DMS153 treated with DMSO at 0.1 percent for 48 hours (cell line): ENCODE measurements at regions not wholly inside any gene's neighbourhood (a gene's known extent, or its start where the extent isn't known, plus 50 kb on each side); places are given as distances from the start of the nearest gene placed in this dataset.

ENCODE experiments used
- DNase-seq: peaks from one replicate; lab custom pipeline; 2025; ENCODE audit not compliant: unreplicated experiment; lab: John Stamatoyannopoulos, UW

DNA sequence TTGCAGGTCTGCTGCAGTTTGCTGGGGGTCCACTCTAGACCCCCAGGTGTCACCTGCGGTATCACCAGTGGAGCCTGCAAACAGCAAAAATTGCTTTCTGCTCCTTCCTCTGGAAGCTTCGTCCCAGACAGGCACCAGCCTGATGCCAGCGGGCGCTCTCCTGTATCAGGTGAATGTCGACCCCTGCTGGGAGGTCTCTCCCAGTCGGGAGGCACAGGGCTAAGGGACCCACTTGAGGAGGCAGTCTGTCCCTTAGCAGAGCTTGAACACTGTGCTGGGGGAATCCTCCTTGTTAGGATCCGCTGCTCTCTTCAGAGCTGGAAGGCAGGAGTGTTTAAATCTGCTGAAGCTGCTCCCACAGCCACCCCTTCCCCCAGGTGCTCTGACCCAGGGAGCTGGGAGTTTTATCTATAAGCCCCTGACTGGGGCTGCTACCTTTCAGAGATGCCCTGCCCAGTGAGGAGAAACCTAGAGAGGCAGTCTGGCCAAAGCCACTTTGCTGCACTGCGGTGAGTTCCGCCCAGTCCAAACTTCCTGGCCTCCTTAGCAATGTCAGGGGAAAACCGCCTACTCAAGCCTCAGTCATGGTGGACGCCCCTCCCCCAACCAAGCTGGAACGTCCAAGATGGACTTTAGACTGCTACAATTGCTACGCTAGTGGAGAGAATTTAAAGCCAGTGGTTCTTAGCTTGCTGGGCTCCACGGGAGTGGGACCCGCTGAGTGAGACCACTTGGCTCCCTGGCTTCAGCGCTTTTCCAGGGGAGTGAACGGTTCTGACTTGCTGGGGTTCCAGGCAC is 652.5 kb downstream of the KCNJ3 start:
- no peak for DNase-seq

DNA sequence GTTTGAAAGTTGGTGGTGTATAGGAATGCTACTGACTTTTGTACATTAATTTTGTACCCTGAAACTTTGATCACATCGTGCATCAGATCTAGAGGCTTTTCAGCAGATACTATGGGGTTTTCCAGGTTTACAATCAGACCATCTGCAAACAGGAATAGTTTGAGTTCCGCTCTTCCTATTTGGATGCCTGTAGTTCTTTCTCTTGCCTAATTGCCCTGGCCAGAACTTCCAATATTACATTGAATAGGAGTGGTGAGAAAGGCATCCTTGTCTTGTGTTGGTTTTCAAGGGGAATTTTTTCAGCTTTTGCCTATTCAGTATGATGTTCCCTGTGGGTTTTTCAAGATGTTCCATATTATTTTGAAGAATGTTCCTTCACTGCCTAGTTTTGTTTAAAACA is 633.5 kb downstream of the KCNJ3 start:
- DNase-seq, result no peak

DNA sequence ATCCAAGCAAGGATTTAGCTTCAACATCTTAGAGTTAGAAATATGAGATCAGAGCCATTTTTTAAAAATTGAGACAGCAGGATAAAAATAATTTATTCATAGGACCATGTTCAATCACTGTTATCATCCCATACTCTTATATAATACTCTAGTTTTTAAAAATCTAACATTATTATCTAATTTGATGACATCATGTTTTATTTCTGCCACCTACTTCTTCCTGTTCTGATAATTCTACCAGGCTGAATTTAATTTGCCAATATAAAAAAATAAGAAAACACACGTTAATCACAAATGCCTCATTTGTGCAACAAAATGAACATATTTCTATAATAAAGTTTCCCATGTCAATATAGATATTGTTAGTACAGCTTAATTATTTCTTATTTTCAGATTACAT is 621.7 kb downstream of the KCNJ3 start:
- DNase-seq, result no peak

DNA sequence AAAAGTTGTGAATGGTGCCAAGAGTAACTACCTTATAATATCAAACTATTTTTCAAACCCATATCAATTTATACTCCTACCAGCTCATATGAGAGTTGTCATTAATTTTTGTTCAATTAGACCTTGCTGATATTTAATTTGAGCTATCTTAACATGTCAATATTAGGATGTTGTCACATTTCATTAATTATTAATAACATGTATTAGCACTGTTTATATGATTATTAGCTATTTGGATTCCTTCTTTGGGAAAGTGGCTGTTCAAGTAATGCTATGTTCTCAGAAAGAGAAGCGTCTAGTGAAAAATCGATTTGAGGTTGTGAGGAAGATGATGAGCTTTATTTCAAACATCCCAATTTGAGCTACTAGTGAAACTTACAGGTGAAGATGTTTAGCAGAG is 620.2 kb downstream of the KCNJ3 start:
- no peak for DNase-seq

DNA sequence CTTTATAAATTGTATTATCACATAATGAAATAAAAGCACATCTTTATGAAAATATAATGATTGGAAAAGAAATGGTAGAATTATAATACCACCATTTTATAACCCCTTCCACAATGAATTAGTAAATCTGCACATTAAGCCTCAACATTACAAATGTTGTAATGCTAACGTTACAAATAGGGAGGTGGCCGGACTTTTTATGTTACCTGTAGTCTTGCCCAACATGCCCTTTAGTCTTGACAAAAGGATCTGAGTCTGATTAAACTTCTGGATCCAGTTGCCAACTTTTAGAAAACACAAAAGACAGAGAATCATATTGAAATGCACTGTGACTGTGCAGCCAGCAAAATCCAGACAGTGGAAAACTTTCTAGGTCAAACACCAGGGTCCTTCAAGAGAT is 617.3 kb downstream of the KCNJ3 start:
- no peak for DNase-seq

DNA sequence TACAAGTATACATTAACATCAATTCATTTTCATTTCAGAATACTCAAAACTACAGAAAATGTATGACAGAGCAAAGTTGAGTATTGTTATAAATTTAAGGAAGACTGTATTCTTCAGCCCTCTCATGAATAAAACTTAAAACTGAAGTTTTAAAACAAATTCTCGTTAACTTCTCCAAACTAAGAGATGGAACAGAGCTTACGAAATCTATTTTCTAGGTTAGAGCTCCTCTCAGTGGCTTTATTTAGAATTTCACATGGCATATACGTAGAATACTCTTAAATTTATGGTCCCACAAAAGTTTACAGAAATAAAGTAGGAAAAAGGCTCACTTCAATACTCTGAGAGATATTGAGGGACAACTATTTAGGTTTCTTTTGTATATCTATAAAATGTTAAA is 612.1 kb downstream of the KCNJ3 start:
- peak; percentile 19 for DNase-seq

DNA sequence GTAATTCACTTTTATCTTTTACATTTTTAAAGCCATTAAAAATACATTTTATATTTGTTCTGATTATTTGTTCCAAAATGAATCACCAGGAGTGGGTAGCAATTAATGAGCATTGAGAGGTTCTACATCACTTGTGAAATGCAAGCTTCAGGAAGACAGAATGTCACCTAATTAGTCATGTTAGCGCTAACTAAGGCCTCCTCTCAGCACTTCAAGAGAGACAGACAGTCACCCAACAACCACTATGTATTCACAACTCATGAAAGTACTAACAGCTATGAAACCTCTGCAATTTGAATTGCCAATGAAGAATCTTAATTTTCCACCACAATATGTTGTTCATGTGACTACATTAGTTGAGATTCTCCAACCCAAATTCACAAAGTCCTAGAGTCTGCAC is 611.0 kb downstream of the KCNJ3 start:
- no peak for DNase-seq

DNA sequence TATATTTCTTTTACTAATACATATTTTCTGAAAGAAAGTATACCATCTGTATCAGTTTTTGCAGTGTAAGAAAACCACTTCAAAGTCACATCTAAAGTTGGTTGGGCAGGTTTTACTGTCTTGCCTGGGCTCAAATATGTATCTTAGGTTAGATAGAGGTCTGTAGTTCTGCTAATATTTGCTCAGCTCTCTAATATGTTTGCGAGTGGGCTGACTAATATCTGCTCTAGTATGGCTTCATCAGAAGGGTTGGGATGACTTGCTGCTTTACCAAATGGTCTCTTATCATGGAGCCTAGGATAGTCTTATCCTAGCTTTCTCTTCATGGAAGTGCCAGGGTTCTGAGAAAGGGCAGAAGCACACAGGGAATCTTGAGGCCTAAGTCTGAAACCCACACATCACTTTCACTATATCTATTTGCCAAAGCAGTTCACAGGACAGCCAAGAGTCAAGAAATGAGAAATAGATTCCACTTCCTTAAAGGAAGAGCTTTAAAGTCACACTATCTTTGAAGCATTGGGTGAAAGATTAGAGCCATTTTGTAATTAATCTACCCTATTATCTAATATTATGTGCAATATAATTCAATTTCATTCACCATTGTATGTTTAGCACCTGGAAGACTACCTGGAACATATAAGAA is 610.0 kb downstream of the KCNJ3 start:
- DNase-seq, result no peak

DNA sequence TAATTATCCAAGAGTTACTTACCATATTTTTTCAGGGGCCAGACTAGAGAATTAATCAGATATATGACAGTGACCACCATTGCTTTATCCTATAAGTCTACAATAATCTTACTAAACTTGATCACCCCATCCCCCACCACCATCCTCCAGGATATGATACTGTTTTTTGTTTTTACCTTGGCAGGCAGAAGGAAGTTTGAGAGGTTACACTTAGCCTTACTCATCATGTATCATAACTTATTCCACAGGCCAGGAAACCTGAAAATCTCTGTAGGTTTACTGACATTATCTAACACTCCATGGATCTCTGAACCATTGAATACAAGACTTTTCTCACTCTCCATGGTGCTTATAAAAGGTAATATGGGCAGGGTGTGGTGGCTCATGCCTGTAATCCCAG is 602.7 kb downstream of the KCNJ3 start:
- no peak for DNase-seq

DNA sequence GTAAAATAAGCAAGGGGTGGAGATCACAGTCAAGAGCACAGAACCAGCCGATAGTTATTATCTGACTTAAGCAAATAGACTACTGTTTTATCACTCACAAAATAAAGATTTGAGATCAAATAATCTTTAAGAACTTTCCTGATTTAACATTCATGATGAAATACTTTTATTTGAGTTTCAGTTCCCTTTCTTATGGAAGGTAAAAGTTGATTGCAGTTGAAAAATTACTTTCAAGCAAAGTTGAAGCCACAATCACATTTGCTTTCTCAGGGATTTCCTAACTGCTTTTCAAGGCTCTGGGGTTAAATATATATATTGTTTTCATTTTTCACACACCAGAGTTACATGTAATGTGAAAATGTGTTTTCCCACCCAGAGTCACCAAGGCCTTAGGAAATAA is 599.5 kb downstream of the KCNJ3 start:
- no peak for DNase-seq

DNA sequence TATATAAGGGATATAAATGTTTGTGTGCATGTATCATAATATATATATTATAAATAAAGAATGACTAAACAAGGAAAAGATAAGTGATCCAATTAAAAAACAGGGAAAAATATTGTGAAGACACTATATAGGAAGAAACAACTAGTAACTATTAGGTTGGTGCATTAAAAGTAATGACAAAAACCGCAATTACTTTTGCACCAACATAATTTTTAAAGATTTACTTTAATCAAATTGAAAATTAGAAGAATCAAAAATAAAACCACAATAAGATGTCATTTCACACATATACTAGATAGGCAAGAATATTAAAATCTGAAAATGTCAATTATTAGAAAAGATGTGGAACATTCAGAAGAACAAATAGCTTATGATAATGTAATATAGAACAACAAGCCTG is 595.9 kb downstream of the KCNJ3 start:
- DNase-seq, result no peak

DNA sequence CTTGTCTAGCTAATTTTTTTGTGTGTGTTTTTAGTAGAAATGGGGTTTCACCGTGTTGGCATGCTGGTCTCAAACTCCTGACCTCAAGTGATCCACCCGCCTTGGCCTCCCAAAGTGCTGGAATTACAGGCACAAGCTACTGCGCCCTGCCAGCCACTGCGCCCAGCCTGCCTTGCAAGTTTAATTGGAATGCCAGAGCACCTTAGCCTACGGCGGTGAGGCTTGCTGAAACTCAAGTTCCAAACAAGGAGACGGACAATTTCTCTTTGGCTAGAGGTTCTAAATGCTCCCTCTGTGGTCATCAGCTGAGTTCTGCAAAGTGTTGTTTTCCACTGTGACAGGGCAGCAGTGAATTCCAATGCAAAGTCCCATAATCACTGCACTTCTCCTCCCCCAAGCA is 583.4 kb downstream of the KCNJ3 start:
- DNase-seq, result no peak

DNA sequence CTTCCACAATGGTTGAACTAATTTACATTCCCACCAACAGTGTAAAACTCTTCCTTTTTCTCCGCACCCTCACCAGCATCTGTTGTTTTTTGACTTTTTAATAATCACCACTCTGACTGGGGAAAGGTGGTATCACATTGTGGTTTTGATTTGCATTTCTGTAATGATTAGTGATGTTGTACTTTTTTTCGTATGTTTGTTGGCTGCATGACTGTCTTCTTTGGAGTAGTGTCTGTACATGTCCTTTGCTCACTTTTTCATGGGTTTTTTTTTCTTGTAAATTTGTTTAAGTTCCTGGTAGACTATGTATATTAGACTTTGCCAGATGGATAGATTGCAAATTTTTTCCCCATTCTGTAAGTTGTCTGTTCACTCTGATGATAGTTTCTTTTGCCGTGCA is 574.8 kb downstream of the KCNJ3 start:
- no peak for DNase-seq

DNA sequence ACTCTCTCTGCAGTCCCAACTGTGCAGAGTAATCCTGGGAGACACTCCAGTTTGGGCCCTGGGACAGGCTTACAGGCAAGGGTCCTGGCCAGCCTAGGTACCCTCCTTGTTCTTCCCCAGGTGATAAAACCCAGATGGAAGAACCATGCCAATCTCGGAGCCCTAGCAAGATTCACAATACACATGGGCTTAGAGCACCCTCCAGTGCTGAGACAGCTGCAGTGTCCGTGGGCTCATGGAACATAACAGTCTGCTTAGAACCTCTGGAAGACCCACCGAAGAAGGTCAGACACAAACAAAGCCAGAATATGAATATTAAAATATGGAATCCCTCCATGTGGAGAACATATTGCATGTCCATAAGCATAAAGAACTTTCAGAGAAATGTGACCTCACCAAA is 568.1 kb downstream of the KCNJ3 start:
- no peak for DNase-seq

DNA sequence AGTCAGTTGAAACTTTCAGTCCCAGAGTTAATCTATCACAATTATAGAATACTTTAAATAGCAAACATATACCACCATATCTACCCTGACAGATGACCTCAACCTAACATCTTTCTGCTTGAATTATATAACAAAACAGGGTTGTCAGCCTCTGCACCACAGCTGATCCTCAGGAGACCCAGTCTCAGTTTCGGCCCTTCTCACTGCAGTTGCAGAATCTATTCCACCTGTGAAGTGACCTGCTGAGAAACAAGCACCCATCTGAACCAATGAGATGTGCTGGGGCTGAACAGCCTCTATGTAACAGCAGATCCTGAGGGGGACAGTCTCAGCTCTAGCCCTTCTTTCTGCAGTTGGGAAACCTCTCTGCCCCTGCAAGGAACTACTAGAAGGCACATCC is 567.6 kb downstream of the KCNJ3 start:
- DNase-seq, result no peak

DNA sequence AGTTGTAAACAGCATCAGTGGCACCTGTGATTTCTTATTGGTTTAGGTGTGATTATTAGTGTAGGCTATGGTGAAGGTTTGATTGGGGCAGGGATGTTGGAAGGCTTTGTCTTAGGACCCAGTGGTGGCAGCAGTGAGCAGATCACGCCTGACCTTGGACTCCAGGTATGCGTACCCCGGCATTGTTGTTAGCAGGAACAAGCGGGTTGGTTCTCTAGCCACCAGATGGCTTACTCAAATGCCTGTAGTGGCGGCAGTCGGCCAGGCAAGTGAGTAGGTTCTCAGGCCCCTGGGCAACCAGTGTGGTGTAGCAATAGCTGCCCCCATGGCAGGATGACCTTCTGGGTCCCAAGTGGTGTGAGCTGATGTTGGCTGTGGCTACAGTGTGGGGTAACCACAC is 558.3 kb downstream of the KCNJ3 start:
- no peak for DNase-seq

DNA sequence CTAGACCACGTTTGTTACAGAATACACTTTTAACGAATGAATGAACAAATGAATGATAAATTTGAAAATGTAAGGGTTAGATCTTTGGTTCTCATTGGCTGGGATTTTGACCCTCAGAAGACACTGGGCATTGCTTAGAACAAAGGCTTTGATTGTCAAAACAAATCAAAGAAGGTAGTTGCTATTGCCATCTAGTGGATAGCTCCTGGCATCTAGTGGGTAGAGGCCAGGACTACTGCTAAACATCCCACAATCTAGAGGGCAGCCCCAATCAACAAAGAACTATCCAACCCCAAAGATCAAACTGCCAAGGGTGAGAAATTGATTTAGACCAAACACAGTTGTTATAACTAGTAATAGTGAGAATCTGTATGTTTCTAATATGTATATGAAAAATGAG is 552.3 kb downstream of the KCNJ3 start:
- no peak for DNase-seq

DNA sequence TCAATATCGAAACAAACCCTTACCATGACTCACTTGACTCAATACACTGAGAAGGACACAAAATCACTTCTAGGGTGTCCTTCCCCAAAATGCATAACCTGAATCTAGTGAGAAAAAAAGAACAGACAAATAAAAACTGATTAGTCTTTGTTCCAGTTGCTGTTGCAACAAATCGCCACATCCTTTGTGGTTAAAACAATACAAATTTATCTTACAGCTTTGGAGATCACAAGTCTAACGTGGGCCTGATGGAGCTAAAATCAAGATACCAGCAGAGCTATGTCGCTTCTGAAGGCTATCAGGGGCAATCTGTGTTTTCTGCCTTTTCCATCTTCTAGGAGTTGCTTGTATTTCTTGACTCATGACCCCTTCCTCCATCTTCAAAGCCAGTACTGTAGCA is 541.7 kb downstream of the KCNJ3 start:
- no peak for DNase-seq

DNA sequence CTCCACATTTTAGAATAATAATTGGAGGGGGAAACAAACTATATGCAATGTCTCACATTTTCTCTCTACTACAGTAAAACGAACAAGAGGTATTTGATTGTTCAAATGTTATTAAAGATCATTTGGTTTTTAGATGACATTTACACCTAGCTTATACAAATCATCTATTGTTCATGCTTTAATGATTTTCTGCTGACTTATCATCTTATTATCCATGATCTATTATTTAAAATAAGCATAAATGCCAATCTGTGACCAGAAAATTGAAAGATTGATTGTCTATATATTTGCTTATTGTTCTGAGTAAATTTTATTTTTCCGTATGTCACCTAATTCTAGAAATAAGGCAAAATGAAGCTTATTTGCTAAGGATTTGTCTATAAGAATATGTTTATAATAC is 537.2 kb downstream of the KCNJ3 start:
- DNase-seq, result no peak

DNA sequence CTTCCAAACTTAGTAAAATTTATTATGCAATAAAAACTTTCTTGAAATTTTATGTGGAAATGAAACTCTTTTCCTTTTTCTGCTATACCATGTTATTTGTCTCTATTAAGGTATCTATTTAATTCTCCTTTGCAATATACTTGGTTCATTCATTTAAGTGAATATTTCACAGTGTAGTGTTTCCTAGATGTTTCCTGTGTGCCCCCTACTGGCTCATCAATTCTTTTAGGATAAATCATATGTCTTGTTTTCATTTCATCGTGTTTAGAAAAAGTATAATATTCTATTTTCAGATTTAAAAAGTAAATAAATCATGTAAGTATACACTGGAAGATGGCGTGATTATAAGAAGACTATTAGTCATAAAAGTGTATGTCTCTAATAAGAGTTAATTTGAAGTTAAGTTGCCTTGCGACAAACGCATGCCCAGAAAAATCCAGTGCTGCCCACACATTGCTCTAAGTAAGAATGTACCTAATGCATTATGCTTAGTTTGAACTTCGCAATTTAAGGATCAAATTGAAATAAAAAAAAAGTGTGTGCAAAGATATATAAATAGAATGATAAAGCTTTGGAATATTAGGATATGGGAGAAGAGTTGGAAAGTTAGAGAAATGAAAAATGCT is 525.4 kb downstream of the KCNJ3 start:
- DNase-seq, result peak; percentile 22

DNA sequence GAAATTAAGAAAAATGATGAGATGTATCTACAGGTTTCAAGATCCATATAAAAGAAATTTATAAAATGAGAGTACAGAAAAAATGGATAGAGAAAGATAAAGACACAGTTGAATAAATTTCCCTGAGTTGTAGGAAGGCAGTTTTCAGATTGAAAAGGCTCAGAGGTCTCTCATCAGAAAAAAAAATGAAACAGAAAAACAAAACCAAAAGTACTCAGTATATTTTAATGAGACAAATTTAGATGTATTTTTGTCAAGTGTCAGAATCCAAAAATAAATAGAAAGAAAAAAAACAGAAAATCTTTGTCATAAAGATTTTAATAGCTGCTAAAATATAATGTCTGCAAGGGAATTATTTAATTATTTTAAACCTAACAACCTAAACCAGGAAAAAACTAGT is 520.5 kb downstream of the KCNJ3 start:
- no peak for DNase-seq

DNA sequence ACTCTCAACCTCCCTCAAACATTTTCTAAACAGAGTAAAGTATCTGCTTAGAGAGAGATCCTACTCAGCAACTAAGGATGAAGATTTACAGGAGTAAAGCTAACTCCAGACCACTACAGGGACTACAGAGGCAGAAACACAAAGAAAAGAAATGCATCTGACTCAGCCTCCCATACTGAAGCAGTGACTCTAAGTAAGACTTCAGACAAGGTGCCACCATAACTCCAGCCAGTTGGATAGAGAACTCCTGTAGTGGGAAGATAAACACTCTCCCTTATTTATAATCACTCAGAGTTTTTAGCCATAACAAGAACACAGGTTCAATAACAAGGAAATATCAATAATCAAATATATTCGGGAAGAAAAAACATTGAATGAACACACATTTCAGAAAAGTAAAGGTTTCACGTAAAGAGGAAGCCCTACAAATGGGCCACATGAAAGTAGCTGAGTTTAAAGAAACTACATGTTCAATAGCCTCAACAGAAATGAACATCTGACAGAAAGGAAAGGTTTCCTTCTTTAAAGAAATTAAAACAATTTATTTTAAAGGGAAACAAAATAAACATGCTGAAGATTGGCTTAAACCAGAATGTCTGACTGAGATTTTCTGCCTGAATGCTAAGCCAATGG is 519.9 kb downstream of the KCNJ3 start:
- no peak for DNase-seq
